Subcutaneous abdominal adipose tissue (tissue), 5 donors: ENCODE measurements at regions not wholly inside any gene's neighbourhood (a gene's known extent, or its start where the extent isn't known, plus 50 kb on each side); places are given as distances from the start of the nearest gene placed in this dataset.
"Not testable (repeated sequence)": the region's sequence is repeated elsewhere in the genome, so short reads cannot be mapped to it uniquely, and the experiment has no call there.

Experiments used
- H3K27ac ChIP-seq: one replicate; pipeline ENCODE4 v1.7.0; 2013; ENCODE audit warnings: low read depth, mild to moderate bottlenecking, inconsistent platforms, low read length, moderate library complexity
- H3K27me3 ChIP-seq, 5 donors: one replicate each; pipeline ENCODE4 v1.7.0; 2013; ENCODE audit warnings: low read length in 5 of 5, inconsistent platforms in 1 of 5; ENCODE audit not compliant: control insufficient read depth in 5 of 5, insufficient read depth in 4 of 5
- H3K36me3 ChIP-seq, 5 donors: one replicate each; pipeline ENCODE4 v1.7.0; 2013; ENCODE audit warnings: low read length in 5 of 5; ENCODE audit not compliant: control insufficient read depth in 5 of 5, insufficient read depth in 5 of 5
- H3K4me1 ChIP-seq, 5 donors: one replicate each; pipeline ENCODE4 v1.7.0; 2013; ENCODE audit warnings: low read length in 5 of 5, mild to moderate bottlenecking in 3 of 5, moderate library complexity in 1 of 5; ENCODE audit not compliant: control insufficient read depth in 5 of 5, insufficient read depth in 5 of 5
- H3K4me3 ChIP-seq, 5 donors: one replicate each; pipeline ENCODE4 v1.7.0; 2013; ENCODE audit warnings: low read length in 5 of 5, low read depth in 1 of 5
- H3K9ac ChIP-seq, 5 donors: one replicate each; pipeline ENCODE4 v1.7.0; 2013; ENCODE audit warnings: low read length in 5 of 5, mild to moderate bottlenecking in 4 of 5, moderate library complexity in 3 of 5
- H3K9me3 ChIP-seq, 5 donors: one replicate each; pipeline ENCODE4 v1.7.0; 2013; ENCODE audit warnings: low read length in 5 of 5; ENCODE audit not compliant: control insufficient read depth in 5 of 5
- donor health status: healthy.
- donor health status: healthy.
- donor health status: healthy.
- donor health status: healthy.
- donor health status: healthy.

GRCh38 chr17:22384461-22384800 lies 692.1 kb downstream of the KCNJ18 start:
- not testable (repeated sequence) for H3K9me3 ChIP-seq, H3K27ac ChIP-seq, H3K9ac ChIP-seq, H3K4me3 ChIP-seq, H3K36me3 ChIP-seq, H3K4me1 ChIP-seq, H3K27me3 ChIP-seq

GRCh38 chr17:22398446-22398845 lies 706.1 kb downstream of the KCNJ18 start:
- not testable (repeated sequence) for H3K9ac ChIP-seq, H3K27ac ChIP-seq, H3K27me3 ChIP-seq, H3K4me3 ChIP-seq, H3K9me3 ChIP-seq, H3K4me1 ChIP-seq, H3K36me3 ChIP-seq

GRCh38 chr17:22399037-22399436 lies 706.7 kb downstream of the KCNJ18 start:
- H3K27ac ChIP-seq, H3K9me3 ChIP-seq, H3K4me3 ChIP-seq, H3K4me1 ChIP-seq, H3K27me3 ChIP-seq, H3K36me3 ChIP-seq, H3K9ac ChIP-seq: not testable (repeated sequence)

- H3K9ac ChIP-seq, H3K4me1 ChIP-seq, H3K27ac ChIP-seq, H3K4me3 ChIP-seq, H3K36me3 ChIP-seq, H3K27me3 ChIP-seq: not testable (repeated sequence)
- H3K9me3 ChIP-seq, result peaks cover 0 to 18% (median 11%) of the 10 kb centered on the region in 5 donors
These were observed 712.8 kb downstream of the KCNJ18 start for GRCh38 chr17:22405080-22405479.

- Histone ChIP-seq H3K27me3 (no peaks in the 10 kb centered on the region), H3K4me3 (no peak overlapping the region), H3K36me3 (no peaks in the 10 kb centered on the region), H3K9me3 (peaks cover 0 to 29% (median 17%) of the 10 kb centered on the region in 5 donors), H3K27ac (no peak overlapping the region), H3K9ac (no peak overlapping the region), H3K4me1 (no peaks in the 10 kb centered on the region)
These were observed 716.9 kb downstream of the KCNJ18 start for GRCh38 chr17:22409160-22409751.

- Histone ChIP-seq H3K9me3 (peaks cover 0 to 29% (median 17%) of the 10 kb centered on the region in 5 donors), H3K4me1 (no peaks in the 10 kb centered on the region), H3K4me3 (no peak overlapping the region), H3K9ac (no peak overlapping the region), H3K27me3 (no peaks in the 10 kb centered on the region), H3K27ac (no peak overlapping the region), H3K36me3 (no peaks in the 10 kb centered on the region)
These were observed 717.8 kb downstream of the KCNJ18 start for GRCh38 chr17:22410136-22410535.

- no peak overlapping the region for H3K4me3 ChIP-seq
- no peaks in the 10 kb centered on the region for H3K4me1 ChIP-seq
- H3K9ac ChIP-seq, result no peak overlapping the region
- no peaks in the 10 kb centered on the region for H3K36me3 ChIP-seq
- no peak overlapping the region for H3K27ac ChIP-seq
- peaks cover 0 to 29% (median 17%) of the 10 kb centered on the region in 5 donors for H3K9me3 ChIP-seq
- H3K27me3 ChIP-seq, result no peaks in the 10 kb centered on the region
These were observed 719.0 kb downstream of the KCNJ18 start for GRCh38 chr17:22411185-22411784.

GRCh38 chr17:22435231-22435974 lies 743.1 kb downstream of the KCNJ18 start:
- Histone ChIP-seq H3K36me3 (no peaks in the 10 kb centered on the region), H3K27me3 (no peaks in the 10 kb centered on the region), H3K9ac (no peak overlapping the region), H3K9me3 (peaks cover 0 to 3% (median 0%) of the 10 kb centered on the region in 5 donors), H3K4me1 (no peaks in the 10 kb centered on the region), H3K27ac (no peak overlapping the region), H3K4me3 (no peak overlapping the region)

GRCh38 chr17:22441776-22442175 lies 749.5 kb downstream of the KCNJ18 start:
- no peak overlapping the region for H3K27ac ChIP-seq
- H3K4me1 ChIP-seq, result no peaks in the 10 kb centered on the region
- no peaks in the 10 kb centered on the region for H3K27me3 ChIP-seq
- H3K9ac ChIP-seq, result no peak overlapping the region
- H3K36me3 ChIP-seq, result no peaks in the 10 kb centered on the region
- peaks cover 0 to 2% (median 0%) of the 10 kb centered on the region in 5 donors for H3K9me3 ChIP-seq
- H3K4me3 ChIP-seq, result no peak overlapping the region

- Histone ChIP-seq H3K36me3 (no peaks in the 10 kb centered on the region), H3K9ac (no peak overlapping the region), H3K4me1 (no peaks in the 10 kb centered on the region), H3K4me3 (no peak overlapping the region), H3K27ac (no peak overlapping the region), H3K27me3 (no peaks in the 10 kb centered on the region), H3K9me3 (peaks cover 0 to 2% (median 0%) of the 10 kb centered on the region in 5 donors)
These were observed 750.7 kb downstream of the KCNJ18 start for GRCh38 chr17:22443061-22443460.
